HG02943 (cell line): ENCODE measurements at regions not wholly inside any gene's neighbourhood (a gene's known extent, or its start where the extent isn't known, plus 50 kb on each side); places are given as distances from the start of the nearest gene placed in this dataset.

Experiments
- ATAC-seq: cut with Tn5 transposase; IDR thresholded peaks from one replicate; pipeline ENCODE4 v1.9.1; 2021; ENCODE audit warnings: mild to moderate bottlenecking, low read depth, moderate library complexity; ENCODE audit not compliant: unreplicated experiment

- ATAC-seq, result no peak
These were observed 776.0 kb downstream of the TFAP2A start for GRCh38 chr6:9638861-9639260.

GRCh38 chr6:9634776-9635175 is 780.1 kb downstream of the TFAP2A start:
- no peak for ATAC-seq

- no peak for ATAC-seq
These were observed 782.8 kb downstream of the TFAP2A start for GRCh38 chr6:9632026-9632425.

DNA sequence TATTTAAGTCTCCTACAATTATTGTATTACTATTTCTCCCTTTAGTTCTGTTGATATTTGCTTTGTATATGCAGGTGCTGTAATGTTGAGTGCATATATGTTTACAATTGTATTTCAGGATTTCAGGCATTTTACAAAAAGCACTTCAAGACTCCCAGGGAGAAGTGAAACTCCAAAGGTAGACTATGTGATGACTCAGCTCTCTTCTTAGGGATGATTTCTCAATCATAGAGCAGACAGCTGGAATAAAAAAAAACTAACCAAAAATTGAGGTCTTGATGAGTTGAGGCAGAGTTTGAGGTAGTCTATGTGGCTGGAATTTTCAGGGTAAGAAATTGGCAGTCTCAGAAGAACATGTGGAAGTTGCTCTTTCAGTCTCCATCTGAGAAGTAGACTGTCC is 786.1 kb downstream of the TFAP2A start:
- ATAC-seq, result no peak

GRCh38 chr6:9627916-9628315 is 787.0 kb downstream of the TFAP2A start:
- ATAC-seq, result no peak

- ATAC-seq, result no peak
These were observed 790.9 kb downstream of the TFAP2A start for GRCh38 chr6:9623985-9624384.

GRCh38 chr6:9623228-9623832 is 791.5 kb downstream of the TFAP2A start:
- ATAC-seq, result no peak

DNA sequence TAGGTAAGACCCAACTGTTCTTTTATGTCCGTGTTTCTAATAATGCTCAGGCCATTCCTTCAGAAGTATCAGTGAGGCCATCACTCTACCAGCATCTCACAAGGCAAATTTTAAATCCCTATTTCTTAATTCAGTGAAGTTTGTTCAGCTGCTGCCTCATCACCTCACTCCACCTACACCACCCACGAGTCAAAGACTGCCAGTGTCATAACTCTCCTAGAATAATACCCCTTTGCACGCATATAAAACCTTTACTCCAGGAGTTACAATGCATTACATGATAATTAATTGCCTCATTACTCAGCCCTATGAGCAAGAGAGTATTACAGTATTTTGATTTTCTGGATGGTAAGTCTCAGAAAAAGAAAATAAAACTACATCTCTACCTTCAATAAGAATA is 793.6 kb downstream of the TFAP2A start:
- no peak for ATAC-seq

GRCh38 chr6:9620687-9621086 is 794.2 kb downstream of the TFAP2A start:
- ATAC-seq, result no peak

GRCh38 chr6:9620263-9620662 is 794.6 kb downstream of the TFAP2A start:
- ATAC-seq, result no peak

DNA sequence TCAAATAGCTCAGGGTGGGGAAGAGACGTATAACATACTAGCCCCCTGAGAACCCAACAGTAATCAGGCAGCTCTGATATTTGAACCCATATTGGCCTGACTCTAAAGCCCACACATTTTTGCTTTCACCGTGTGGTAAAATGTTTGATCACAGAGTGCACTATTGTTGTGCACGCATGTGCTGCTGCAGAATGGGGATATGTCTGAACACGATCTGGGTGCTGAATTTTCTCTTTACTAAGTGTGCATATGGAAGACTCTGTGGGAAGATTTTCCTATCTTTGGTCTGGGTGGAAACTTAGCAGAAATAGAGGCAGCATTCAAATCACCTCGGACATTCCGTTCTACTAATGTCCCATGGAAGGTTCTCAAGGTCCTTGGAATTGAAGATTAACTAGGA is 800.1 kb downstream of the TFAP2A start:
- no peak for ATAC-seq

DNA sequence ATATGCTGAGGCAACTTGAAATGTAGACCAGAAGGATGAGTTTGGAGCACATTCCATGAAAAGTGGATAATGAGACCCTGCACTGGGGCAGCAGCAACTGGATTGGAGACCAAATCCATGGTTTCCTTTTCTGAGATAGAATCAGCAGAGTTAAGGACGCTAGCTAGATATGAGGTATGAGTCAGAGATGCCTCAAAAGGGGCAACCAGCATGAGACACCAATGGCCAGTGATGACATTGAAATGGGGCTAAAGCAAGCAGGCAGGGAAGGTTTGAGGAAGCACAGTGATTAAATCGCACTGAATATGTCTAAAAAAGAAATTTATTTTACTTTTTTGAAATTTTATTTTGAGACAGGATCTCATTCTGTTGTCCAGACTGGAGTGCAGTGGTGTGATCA is 802.4 kb downstream of the TFAP2A start:
- ATAC-seq, result no peak

DNA sequence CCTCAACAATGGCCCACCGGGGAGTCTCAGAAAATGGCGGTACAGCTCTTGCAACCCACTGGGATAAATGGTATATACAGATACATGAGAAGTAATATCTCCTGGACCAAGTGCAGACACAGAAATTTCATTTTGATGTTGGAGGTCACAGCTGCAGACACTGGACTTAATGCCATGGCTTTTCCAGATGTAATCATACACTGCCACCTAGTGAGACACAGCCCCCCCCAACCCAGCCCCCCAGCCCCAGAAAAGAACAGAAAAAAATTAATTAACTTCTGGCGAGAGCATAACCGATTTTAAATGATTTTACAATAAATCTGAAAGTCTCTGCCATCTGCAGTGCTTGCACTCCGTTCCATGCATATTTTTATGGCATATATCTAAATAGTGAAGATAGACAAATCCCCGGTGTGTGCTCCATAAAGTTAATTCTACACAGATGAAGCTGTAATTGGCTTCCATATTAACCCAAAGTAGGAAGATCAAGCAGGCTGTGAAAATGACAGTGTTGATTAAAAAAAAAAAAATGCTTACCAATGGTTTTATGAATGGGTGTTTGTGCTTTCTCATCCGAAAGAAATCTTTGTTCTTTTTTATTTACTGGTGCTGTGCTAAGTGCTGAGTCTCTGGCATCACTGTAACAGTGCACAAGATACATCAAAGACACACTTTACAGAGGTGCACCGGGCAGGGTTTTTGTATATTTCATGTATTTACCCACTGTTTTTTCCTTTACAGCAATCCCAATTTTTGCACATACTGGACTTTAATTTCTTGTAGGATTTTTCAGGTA is 804.1 kb downstream of the TFAP2A start:
- ATAC-seq, result no peak

- no peak for ATAC-seq
These were observed 808.3 kb downstream of the TFAP2A start for GRCh38 chr6:9606435-9607134.

- ATAC-seq, result no peak
These were observed 820.1 kb downstream of the TFAP2A start for GRCh38 chr6:9594746-9595145.

DNA sequence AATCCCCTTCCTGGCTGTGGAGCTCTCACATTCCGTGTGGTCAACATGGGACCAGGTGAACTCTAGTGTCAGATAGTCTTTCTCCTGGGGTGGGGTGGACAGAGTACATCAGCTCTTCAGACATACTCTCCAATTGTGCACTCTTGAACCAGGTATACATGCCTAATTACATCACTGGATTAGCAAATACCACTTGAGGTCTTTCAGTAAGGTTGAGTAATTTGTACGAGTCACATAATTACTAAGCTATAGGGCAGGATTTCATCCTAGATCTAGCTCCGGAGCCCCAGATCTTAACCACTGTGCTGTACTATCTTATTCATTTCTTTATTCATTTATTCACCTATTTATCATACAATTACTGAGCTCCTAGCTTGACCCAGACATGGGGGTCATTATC is 821.3 kb downstream of the TFAP2A start:
- ATAC-seq, result no peak

- no peak for ATAC-seq
These were observed 831.0 kb downstream of the TFAP2A start for GRCh38 chr6:9583753-9584352.

- ATAC-seq, result no peak
These were observed 833.7 kb downstream of the TFAP2A start for GRCh38 chr6:9581155-9581554.

GRCh38 chr6:9576521-9576920 is 838.4 kb downstream of the TFAP2A start:
- no peak for ATAC-seq

GRCh38 chr6:9566096-9566495 is 848.8 kb downstream of the TFAP2A start:
- ATAC-seq, result no peak

DNA sequence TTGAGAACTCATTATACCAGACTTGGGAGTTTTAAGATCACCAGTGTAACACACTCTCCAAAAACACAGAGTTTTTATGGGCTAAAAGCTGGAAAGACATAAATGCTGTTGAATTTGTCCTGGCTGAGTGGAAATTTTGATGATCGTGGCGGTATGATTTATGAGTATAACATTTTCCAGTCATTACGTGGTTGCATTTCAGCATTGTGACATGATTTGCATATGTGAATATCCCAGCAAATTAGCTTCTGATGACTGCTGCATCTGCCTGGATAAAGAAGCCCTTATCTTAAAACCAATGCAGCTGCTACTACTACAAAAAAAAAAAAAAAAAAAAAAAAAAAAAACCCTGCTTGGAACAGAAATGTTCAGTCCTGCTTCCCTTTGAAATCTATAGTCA is 850.9 kb downstream of the TFAP2A start:
- no peak for ATAC-seq
